Stimulated activated naive B cell treated with anti-CD40 and anti-IgM and Interleukin-4, amounts not matched to agents 10 μg/mL and 1 μg/mL and 100 μg/mL, for 72 hours (primary cell): ENCODE measurements at regions not wholly inside any gene's neighbourhood (a gene's known extent, or its start where the extent isn't known, plus 50 kb on each side); places are given as distances from the start of the nearest gene placed in this dataset.

Experiments
- ATAC-seq, 2 donors: fragments of 150-1000 bp; cut with Tn5 transposase; replicated peaks; 2 replicates each; pipeline ENCODE4 v1.10.0; 2021; ENCODE audit warnings: moderate library complexity in 1 of 2
- DNase-seq: peaks from one replicate; pipeline ENCODE4 v3.0.0; 2021
- H3K27ac Mint-ChIP-seq: one replicate; pipeline ENCODE4 v1.8.0; 2022; ENCODE audit warnings: mild to moderate bottlenecking, mixed read lengths
- H3K27me3 Mint-ChIP-seq, 2 donors: one replicate each; pipeline ENCODE4 v1.8.0; 2022; ENCODE audit warnings: mixed read lengths in 2 of 2
- H3K36me3 Mint-ChIP-seq, 2 donors: one replicate each; pipeline ENCODE4 v1.8.0; 2022; ENCODE audit warnings: mixed read lengths in 2 of 2, mild to moderate bottlenecking in 1 of 2
- H3K4me1 Mint-ChIP-seq, 2 donors: one replicate each; pipeline ENCODE4 v1.8.0; 2022; ENCODE audit warnings: mixed read lengths in 2 of 2, mild to moderate bottlenecking in 1 of 2
- H3K4me3 Mint-ChIP-seq, 2 donors: one replicate each; pipeline ENCODE4 v1.8.0; 2022; ENCODE audit warnings: mild to moderate bottlenecking in 2 of 2, mixed read lengths in 2 of 2, moderate library complexity in 1 of 2
- H3K9me3 Mint-ChIP-seq, 2 donors: one replicate each; pipeline ENCODE4 v1.8.0; 2022; ENCODE audit warnings: mixed read lengths in 2 of 2, mild to moderate bottlenecking in 1 of 2

DNA sequence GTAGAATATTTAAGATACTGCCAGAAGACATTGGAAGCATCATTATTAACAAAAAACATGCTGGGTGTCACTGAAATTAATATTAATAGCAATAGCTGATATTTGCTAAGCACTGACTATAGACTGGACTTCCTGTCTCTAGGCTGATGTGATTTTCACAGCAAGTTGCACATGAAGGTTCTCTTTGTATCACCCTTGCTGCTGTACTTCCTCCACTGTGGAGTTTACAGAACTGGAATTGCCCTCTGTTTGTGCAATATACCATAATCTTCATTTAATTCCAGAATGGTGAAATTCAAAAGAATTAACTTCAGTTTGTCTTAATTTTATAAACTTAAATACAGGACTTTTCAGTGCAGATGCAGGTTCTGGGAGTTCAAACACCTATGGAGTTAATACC lies 585.1 kb downstream of the RNF144A start:
- H3K4me3 Mint-ChIP-seq: no peak overlapping the region
- no peaks in the 10 kb centered on the region for H3K4me1 Mint-ChIP-seq
- H3K27me3 Mint-ChIP-seq: peaks cover 22 to 27% of the 10 kb centered on the region in 2 donors
- no peak for DNase-seq
- no peaks in the 10 kb centered on the region for H3K36me3 Mint-ChIP-seq
- peaks cover 0 to 1% of the 10 kb centered on the region in 2 donors for H3K9me3 Mint-ChIP-seq
- ATAC-seq: no peak
- no peak overlapping the region for H3K27ac Mint-ChIP-seq

DNA sequence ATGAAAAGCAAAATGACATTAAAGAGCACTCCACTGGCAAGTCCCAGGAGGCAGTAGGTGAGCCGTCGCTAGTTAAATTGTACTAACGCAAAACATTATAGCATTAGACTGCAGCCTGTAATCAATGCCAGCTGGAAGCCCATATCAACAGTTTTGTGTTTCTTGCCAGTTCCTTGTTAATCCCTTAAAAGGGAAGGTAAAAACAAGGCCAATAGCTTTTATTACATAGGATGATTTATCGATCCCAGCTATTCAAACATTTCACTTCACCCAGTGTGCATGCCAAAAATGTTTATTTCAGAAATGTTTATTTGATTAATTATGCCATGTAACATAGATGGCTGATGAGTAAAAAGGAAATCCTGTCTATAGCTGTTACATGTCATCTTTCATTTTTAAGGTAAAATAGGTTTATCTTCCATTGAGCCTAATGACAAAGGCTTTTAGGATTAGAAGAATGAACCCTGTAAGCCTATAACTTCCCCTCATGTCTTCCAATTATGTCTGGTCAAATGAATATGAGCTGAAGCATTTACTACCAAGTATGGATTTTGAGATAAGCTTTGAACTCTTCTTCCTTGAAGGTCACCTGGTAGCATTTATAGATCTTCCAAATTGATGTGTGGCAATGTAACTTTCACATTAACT lies 591.2 kb downstream of the RNF144A start:
- no peak for DNase-seq
- Mint-ChIP-seq H3K36me3 (no peaks in the 10 kb centered on the region), H3K27me3 (peaks cover 5 to 13% of the 10 kb centered on the region in 2 donors), H3K9me3 (peaks cover 0 to 1% of the 10 kb centered on the region in 2 donors), H3K27ac (no peak overlapping the region), H3K4me3 (no peak overlapping the region), H3K4me1 (no peaks in the 10 kb centered on the region)
- no peak for ATAC-seq

DNA sequence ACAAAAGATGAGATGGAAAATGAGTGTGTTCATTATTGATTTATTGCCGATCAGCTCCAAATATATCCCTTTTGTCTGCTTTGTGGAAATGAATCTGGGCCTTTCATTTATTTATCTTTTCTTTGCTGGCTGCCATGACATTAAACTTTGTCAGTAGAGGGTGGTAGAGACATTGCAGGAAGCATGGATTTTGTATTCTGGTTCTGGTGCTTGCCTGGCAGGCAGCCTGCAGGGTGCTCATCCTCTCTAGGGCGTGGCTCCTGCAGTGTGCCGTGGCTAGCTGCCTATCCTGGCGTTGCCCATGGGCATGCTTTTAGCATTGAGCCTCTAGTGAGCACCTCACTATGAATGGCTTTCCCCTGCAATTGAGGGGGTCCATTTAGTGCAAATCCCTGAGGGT lies 593.1 kb downstream of the RNF144A start:
- ATAC-seq (no peak), DNase-seq (no peak)
- Mint-ChIP-seq H3K4me1 (peaks cover 2 to 7% of the 10 kb centered on the region in 2 donors), H3K9me3 (peaks cover 0 to 1% of the 10 kb centered on the region in 2 donors), H3K36me3 (no peaks in the 10 kb centered on the region), H3K27me3 (peaks cover 5% of the 10 kb centered on the region in 2 donors), H3K4me3 (no peak overlapping the region), H3K27ac (no peak overlapping the region)

DNA sequence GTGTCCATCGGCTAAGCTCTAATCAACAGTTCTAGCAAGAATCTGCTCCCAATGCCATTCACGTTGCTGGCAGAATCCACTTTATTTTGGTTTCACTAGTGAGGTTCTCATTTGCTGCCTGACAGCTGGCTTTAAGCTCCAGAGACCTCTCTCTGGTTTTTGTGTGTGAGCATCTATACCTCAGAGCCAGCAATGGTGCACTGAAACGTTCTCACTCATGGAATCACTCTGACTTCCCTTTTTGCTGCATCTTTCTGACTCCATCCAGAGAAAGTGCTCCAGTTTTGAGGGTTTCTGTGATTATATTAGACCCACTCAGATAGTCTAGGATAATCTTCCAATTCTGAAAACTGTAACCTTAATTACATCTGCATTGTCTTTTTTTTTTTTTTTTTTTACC lies 596.6 kb downstream of the RNF144A start:
- ATAC-seq: peak; percentile 65 to 76
- no peak overlapping the region for H3K4me3 Mint-ChIP-seq
- H3K27ac Mint-ChIP-seq: no peak overlapping the region
- DNase-seq: no peak
- no peaks in the 10 kb centered on the region for H3K36me3 Mint-ChIP-seq
- peaks cover 8 to 13% of the 10 kb centered on the region in 2 donors for H3K27me3 Mint-ChIP-seq
- peaks cover 9 to 32% of the 10 kb centered on the region in 2 donors for H3K4me1 Mint-ChIP-seq
- peaks cover 0 to 1% of the 10 kb centered on the region in 2 donors for H3K9me3 Mint-ChIP-seq

DNA sequence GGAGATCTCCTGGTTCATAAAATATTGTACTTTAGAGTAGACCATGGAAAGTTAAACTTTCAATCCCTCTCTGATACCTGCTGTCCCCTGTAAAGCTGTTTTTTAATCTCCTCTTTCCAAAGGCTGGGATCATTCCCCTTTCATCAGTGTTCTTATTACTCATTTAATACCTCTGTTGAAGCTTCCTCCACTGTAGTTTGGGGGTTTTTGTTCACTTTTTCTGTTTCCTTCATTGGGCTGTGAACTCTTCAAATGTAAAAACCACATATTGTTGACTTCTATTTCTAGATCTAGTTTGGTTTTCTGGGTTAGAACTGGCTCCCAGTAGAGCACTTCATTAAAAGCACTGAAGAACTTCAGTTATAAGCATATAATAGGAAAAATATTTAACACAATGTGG lies 598.1 kb downstream of the RNF144A start:
- peaks cover 9 to 32% of the 10 kb centered on the region in 2 donors for H3K4me1 Mint-ChIP-seq
- H3K36me3 Mint-ChIP-seq: no peaks in the 10 kb centered on the region
- peak; percentile 36 to 68 for ATAC-seq
- H3K4me3 Mint-ChIP-seq: no peak overlapping the region
- no peak for DNase-seq
- H3K27me3 Mint-ChIP-seq: peaks cover 11 to 12% of the 10 kb centered on the region in 2 donors
- H3K27ac Mint-ChIP-seq: no peak overlapping the region
- H3K9me3 Mint-ChIP-seq: peaks cover 0 to under 1% of the 10 kb centered on the region in 2 donors

DNA sequence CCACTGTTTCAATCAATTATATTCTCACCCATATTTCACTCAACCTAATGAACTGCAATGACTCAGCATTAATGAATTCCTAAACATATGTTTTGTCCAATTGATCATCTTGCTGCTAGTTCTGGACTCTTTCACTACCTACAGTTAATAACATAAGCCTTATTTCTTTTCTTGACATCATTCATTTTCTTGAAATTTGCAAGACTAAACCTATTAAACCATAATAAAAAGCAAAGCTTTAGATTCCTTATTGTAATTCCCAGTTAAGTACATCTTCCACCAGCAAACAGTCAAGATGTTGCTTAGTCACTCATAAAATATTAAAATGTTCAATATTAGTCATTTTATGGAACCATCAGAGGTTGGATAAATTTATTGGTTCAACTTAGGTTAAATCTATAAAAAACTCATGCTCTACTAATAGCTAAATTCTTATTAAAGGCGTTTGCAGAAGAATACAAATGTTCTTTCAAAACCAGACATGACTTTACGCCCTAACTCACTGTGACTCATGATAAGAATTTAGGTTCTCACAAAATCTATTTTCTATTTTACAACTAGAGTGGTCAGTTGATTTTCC lies 599.4 kb downstream of the RNF144A start:
- DNase-seq: no peak
- Mint-ChIP-seq H3K4me1 (peaks cover 9 to 32% of the 10 kb centered on the region in 2 donors), H3K9me3 (no peaks in the 10 kb centered on the region), H3K27ac (no peak overlapping the region), H3K36me3 (no peaks in the 10 kb centered on the region), H3K4me3 (no peak overlapping the region), H3K27me3 (peaks cover 11 to 12% of the 10 kb centered on the region in 2 donors)
- ATAC-seq: no peak

DNA sequence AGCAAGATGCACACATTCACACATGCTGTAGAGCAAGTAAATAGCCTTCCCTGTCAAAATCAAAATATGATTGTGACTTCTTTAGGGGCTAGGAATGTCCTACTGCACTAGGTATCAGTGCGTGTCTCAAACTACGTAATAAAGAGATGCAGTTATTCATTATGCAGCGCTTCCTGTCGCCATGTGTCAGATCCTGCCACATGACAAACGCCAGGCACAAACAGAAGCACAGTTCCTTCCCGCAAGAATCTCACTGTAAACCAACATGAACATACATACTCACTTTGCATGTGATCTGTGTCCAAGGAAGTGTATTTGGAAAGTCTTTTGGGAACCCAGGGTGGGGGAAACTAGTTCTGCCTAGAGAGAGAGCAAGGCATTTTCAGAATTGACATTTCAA lies 599.9 kb downstream of the RNF144A start:
- Mint-ChIP-seq H3K36me3 (no peaks in the 10 kb centered on the region), H3K4me1 (peaks cover 9 to 32% of the 10 kb centered on the region in 2 donors), H3K27me3 (peaks cover 10 to 12% of the 10 kb centered on the region in 2 donors), H3K9me3 (no peaks in the 10 kb centered on the region), H3K27ac (no peak overlapping the region), H3K4me3 (no peak overlapping the region)
- ATAC-seq: no peak
- DNase-seq: no peak

DNA sequence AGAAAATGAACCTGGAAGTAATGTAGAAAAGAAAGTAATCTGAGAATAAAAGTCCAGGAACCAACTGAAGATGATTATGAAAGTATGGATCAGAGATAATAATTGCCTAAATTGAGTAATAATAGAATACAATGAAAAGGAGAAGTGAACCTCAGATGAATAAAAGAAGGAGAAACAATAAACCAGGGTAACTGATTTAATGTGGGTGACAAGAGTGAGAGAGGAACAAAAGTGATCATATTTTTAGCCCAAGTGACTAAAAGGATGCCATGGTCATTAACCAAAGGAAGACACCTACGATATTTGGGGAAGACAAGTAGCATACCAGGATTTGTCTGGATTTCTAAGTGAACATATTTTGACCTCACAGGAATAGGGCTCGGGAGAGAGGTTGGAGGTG lies 600.6 kb downstream of the RNF144A start:
- Mint-ChIP-seq H3K4me3 (no peak overlapping the region), H3K4me1 (peaks cover 9 to 32% of the 10 kb centered on the region in 2 donors), H3K27me3 (peaks cover 9 to 14% of the 10 kb centered on the region in 2 donors), H3K9me3 (no peaks in the 10 kb centered on the region), H3K27ac (no peak overlapping the region), H3K36me3 (no peaks in the 10 kb centered on the region)
- DNase-seq: no peak
- peak; percentile 39 to 40 for ATAC-seq

DNA sequence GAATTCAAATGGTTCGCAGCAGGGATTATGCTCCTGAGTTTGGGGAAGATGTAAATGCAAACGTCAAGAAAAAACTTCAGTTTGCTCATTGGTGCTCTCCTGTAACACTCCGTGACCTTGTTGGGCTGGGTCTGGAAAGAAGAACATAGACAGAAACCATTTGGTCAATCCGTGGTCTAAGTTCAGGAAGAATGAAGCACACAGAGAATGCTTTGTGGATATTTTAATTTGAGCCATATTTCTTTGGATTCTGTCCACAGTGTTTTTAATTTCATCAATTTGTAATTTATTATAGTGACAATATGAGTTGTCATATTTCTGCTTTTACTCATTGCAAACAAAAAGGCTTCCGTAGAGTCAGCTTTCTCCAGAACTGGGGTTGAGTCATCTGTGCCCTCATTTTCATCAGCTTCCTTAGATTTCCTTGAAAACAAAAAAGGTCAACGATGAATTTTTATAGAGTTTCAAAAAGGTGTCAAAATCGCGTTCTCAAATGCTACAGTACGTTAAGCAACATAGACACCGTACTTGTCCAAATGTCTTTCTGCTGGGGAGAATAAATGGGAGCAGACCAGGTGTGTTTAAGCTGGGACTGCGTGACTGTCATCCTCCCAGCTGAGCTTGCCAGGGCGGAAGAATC lies 606.4 kb downstream of the RNF144A start:
- no peak overlapping the region for H3K4me3 Mint-ChIP-seq
- ATAC-seq (no peak), DNase-seq (no peak)
- H3K9me3 Mint-ChIP-seq: peaks cover under 1 to 4% of the 10 kb centered on the region in 2 donors
- H3K27me3 Mint-ChIP-seq: peaks cover 13 to 18% of the 10 kb centered on the region in 2 donors
- H3K36me3 Mint-ChIP-seq: no peaks in the 10 kb centered on the region
- no peaks in the 10 kb centered on the region for H3K4me1 Mint-ChIP-seq
- no peak overlapping the region for H3K27ac Mint-ChIP-seq

DNA sequence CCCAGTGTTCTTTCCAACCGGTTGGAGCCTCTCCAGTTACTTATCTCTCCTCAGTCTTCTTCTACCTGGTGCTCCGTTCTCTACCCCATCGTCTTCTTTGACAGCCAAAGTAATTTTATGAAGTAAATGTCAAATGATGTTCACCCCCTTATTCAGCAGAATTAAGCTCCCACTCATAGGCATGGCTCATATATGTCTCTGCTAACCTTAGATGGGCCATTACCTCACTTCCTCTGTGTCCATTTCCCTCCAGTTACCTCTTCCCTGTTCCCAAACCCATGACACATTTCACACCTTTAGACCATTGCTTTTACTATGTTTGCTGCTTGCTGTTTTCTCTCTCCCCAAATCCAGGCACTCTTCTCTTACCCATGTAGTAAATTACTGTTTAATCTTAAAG lies 607.0 kb downstream of the RNF144A start:
- H3K9me3 Mint-ChIP-seq: peaks cover 4 to 6% of the 10 kb centered on the region in 2 donors
- ATAC-seq (no peak), DNase-seq (no peak)
- peaks cover 9 to 13% of the 10 kb centered on the region in 2 donors for H3K27me3 Mint-ChIP-seq
- no peaks in the 10 kb centered on the region for H3K36me3 Mint-ChIP-seq
- H3K27ac Mint-ChIP-seq: no peak overlapping the region
- H3K4me3 Mint-ChIP-seq: no peak overlapping the region
- H3K4me1 Mint-ChIP-seq: no peaks in the 10 kb centered on the region

DNA sequence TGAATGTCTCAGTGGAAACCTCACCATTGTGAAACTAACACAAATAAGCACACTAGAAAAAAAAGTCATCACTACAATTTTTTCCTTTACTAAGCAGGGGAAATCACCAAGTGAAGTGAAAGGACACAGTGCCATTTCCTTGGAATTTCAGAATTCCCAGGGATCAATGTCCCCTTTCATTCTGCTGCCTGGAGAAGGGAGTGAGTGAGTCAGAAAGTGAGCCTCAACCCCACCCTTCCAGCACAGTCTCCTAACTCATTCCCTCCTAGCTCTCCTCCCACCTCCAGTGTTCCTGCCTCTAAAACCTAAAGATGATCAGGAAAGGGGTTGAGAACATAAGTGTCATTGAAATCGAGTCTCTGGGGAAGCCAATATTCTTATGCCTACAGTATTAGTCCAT lies 608.5 kb downstream of the RNF144A start:
- Mint-ChIP-seq H3K27ac (no peak overlapping the region), H3K36me3 (peaks cover 3 to 5% of the 10 kb centered on the region in 2 donors), H3K27me3 (peaks cover 9 to 13% of the 10 kb centered on the region in 2 donors), H3K4me3 (no peak overlapping the region), H3K9me3 (peaks cover 4 to 13% of the 10 kb centered on the region in 2 donors), H3K4me1 (no peaks in the 10 kb centered on the region)
- ATAC-seq (no peak), DNase-seq (no peak)

DNA sequence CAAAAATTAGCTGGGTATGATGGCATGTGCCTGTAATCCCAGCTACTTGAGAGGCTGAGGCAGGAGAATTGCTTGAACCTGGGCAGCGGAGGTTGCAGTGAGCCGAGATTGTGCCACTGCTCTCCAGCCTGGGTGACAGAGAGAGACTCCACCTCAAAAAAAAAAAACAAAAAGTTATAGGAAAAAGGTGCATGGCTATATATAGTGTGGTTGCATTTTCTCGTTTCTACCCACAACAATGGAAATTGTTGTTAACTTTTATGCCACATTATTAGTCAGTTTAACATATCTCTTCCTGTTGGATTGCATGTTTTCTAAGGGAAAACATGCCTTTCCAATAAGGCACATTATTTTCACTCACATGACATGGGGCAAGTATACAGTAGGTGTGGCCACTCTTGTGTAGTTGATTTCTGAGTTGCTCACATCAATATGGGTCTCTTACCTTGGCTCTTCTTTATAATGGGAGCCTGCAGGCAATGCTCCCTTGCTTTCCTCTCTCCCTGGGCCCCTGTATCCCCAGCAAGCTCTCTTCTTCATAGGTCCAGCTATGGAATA lies 610.0 kb downstream of the RNF144A start:
- H3K27me3 Mint-ChIP-seq: peaks cover 9 to 13% of the 10 kb centered on the region in 2 donors
- H3K36me3 Mint-ChIP-seq: peaks cover 13% of the 10 kb centered on the region in 2 donors
- DNase-seq (no peak), ATAC-seq (no peak)
- no peaks in the 10 kb centered on the region for H3K4me1 Mint-ChIP-seq
- H3K4me3 Mint-ChIP-seq: no peak overlapping the region
- peaks cover 14 to 27% of the 10 kb centered on the region in 2 donors for H3K9me3 Mint-ChIP-seq
- no peak overlapping the region for H3K27ac Mint-ChIP-seq

DNA sequence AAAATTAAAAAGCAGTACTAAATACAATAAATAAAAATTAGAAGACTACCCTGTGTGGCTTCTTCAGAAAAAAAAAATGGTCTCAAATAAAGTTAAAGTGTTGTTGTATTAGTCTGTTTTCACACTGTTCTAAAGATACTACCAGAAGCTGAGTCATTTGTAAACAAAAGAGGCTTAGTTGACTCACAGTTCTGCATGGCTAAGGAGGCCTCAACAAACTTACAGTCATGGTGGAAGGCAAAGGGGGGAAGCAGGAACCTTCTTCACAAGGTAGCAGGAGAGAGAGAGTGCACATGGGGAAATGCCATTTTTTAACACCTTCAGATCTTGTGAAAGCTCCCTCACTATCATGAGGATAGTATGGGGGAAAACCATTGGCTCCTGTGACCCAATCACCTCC lies 612.8 kb downstream of the RNF144A start:
- Mint-ChIP-seq H3K27me3 (no peaks in the 10 kb centered on the region), H3K36me3 (peaks cover 13% of the 10 kb centered on the region in 2 donors), H3K9me3 (peaks cover 14 to 28% of the 10 kb centered on the region in 2 donors), H3K4me1 (no peaks in the 10 kb centered on the region), H3K27ac (no peak overlapping the region), H3K4me3 (no peak overlapping the region)
- no peak for DNase-seq
- peak in 1 of 2 donors; percentile 36 for ATAC-seq

DNA sequence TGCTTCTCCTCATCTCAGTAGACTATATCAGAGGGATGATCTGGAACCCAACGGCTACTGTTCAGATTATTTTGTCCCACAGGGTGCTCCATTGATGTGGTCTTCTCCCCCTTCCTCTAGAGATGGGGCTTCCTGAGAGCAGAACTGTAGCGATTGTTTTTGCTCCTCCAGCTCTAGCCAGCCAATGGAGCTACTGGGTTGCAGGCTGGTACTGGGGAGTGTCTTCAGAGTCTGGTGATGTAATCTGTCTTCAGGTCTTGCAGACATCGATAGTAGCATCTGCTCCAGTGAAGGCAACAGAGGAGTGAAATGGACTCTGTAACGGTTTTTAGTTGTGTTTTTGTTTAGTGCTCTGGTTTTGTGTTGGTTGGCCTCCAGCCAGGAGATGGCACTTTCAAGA lies 621.9 kb downstream of the RNF144A start:
- DNase-seq: no peak
- no peaks in the 10 kb centered on the region for H3K4me1 Mint-ChIP-seq
- H3K9me3 Mint-ChIP-seq: peaks cover 0 to 6% of the 10 kb centered on the region in 2 donors
- H3K4me3 Mint-ChIP-seq: no peak overlapping the region
- peaks cover 4 to 14% of the 10 kb centered on the region in 2 donors for H3K27me3 Mint-ChIP-seq
- ATAC-seq: no peak
- no peaks in the 10 kb centered on the region for H3K36me3 Mint-ChIP-seq
- no peak overlapping the region for H3K27ac Mint-ChIP-seq
